ENCODE measurements at regions not wholly inside any gene's neighbourhood (a gene's known extent, or its start where the extent isn't known, plus 50 kb on each side); places are given as distances from the start of the nearest gene placed in this dataset.

GRCh38 chr5:130875656-130876055, 289.4 kb downstream of the HINT1 start:
- Histone ChIP-seq H3K27ac (no peak overlapping the region), H3K4me1 (no peaks in the 10 kb centered on the region), H3K9me3 (no peaks in the 10 kb centered on the region), H3K4me3 (no peak overlapping the region), H3K27me3 (no peaks in the 10 kb centered on the region), H3K36me3 (no peaks in the 10 kb centered on the region)
- DNase-seq (ENCODE audit: low spot score in 2 of 2), result no peak
- intact Hi-C loops (cut with DNase I), result no loop called here
- TF ChIP-seq CTCF (IDR thresholded peaks at IDR 0.05), result no peak

GRCh38 chr5:130874861-130875417, 290.1 kb downstream of the HINT1 start:
- no peak for TF ChIP-seq CTCF (IDR thresholded peaks at IDR 0.05)
- DNase-seq (ENCODE audit: low spot score in 2 of 2), result no peak
- Histone ChIP-seq H3K27ac (no peak overlapping the region), H3K4me3 (no peak overlapping the region), H3K4me1 (no peaks in the 10 kb centered on the region), H3K27me3 (no peaks in the 10 kb centered on the region), H3K36me3 (no peaks in the 10 kb centered on the region), H3K9me3 (no peaks in the 10 kb centered on the region)
- intact Hi-C loops (cut with DNase I), result no loop called here

DNA sequence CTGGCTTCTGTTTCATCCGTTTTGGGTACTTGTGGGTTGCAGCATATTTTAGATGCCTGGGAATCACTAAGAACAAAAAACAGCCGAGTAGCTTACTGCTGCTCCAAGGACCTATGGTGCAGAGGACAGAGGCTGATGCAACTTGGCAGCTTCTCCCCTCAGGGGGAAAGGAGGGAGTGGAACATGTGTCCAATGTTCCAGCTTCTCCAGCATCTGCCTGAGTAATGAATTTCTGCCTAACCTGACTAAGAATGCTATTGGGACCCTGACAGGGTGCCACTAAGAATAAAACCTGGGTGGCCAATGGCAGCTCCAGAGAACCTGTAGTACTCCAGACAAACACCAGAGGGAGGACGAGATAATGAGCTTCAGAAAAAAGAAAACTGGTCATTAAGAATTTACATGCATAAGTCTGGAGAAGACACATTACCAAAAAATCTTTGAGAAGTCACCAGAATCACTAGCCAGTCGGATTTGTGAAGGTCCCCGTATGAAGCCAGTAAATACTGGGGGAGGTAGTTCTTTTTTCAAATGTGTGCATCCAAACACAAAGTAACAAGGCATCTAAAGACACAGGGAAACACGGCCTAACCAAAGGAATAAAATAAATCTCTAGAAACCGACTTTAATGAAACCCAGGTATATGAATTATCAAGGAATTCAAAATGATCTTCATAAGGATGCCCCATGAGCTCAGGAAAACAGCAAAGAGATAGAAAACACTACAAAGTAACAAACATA, 293.5 kb downstream of the HINT1 start:
- peak in 1 of 3 experiments; percentile 25 for TF ChIP-seq CTCF (IDR thresholded peaks at IDR 0.05)
- H3K36me3 ChIP-seq, result no peaks in the 10 kb centered on the region
- H3K9me3 ChIP-seq, result no peaks in the 10 kb centered on the region
- no peak for DNase-seq (ENCODE audit: low spot score in 2 of 2)
- H3K27ac ChIP-seq, result no peak overlapping the region
- H3K4me3 ChIP-seq, result no peak overlapping the region
- intact Hi-C loops (cut with DNase I), result no loop called here
- no peaks in the 10 kb centered on the region for H3K27me3 ChIP-seq
- H3K4me1 ChIP-seq, result no peaks in the 10 kb centered on the region

GRCh38 chr5:130870691-130871090, 294.4 kb downstream of the HINT1 start:
- intact Hi-C loops (cut with DNase I), result no loop called here
- no peak for TF ChIP-seq CTCF (IDR thresholded peaks at IDR 0.05)
- no peak overlapping the region for H3K27ac ChIP-seq

GRCh38 chr5:130868186-130868840, 296.7 kb downstream of the HINT1 start:
- Histone ChIP-seq H3K9me3 (no peaks in the 10 kb centered on the region), H3K36me3 (no peaks in the 10 kb centered on the region), H3K27ac (no peak overlapping the region), H3K27me3 (no peaks in the 10 kb centered on the region), H3K4me3 (no peak overlapping the region), H3K4me1 (no peaks in the 10 kb centered on the region)
- no peak for DNase-seq (ENCODE audit: low spot score in 2 of 2)
- intact Hi-C loops (cut with DNase I), result no loop called here
- TF ChIP-seq CTCF (IDR thresholded peaks at IDR 0.05), result no peak

More at GRCh38 chr5:130870691-130871090, 294.4 kb downstream of the HINT1 start:
- H3K4me1 ChIP-seq, result no peaks in the 10 kb centered on the region
- no peaks in the 10 kb centered on the region for H3K27me3 ChIP-seq
- DNase-seq (ENCODE audit: low spot score in 2 of 2), result no peak
- no peaks in the 10 kb centered on the region for H3K9me3 ChIP-seq
- no peak overlapping the region for H3K4me3 ChIP-seq
- H3K36me3 ChIP-seq, result no peaks in the 10 kb centered on the region

Data from ascending aorta (tissue), 2 donors.